Glutamatergic neuron (in vitro differentiated cells): ENCODE measurements at regions not wholly inside any gene's neighbourhood (a gene's known extent, or its start where the extent isn't known, plus 50 kb on each side); places are given as distances from the start of the nearest gene placed in this dataset.

Experiments
- DNase-seq: peaks from one replicate; pipeline ENCODE4 v3.0.0; 2022
- H3K27ac Mint-ChIP-seq: one replicate; pipeline ENCODE4 v1.8.0; 2020; ENCODE audit warnings: mild to moderate bottlenecking, mixed read lengths, inconsistent platforms; ENCODE audit not compliant: unreplicated experiment
- H3K27me3 Mint-ChIP-seq: one replicate; pipeline ENCODE4 v1.8.0; 2020; ENCODE audit warnings: mild to moderate bottlenecking, moderate library complexity, mixed read lengths, inconsistent platforms; ENCODE audit not compliant: unreplicated experiment
- H3K36me3 Mint-ChIP-seq: one replicate; pipeline ENCODE4 v1.8.0; 2020; ENCODE audit warnings: mild to moderate bottlenecking, mixed read lengths, inconsistent platforms; ENCODE audit not compliant: unreplicated experiment
- H3K4me1 Mint-ChIP-seq: one replicate; pipeline ENCODE4 v1.8.0; 2020; ENCODE audit warnings: mild to moderate bottlenecking, low read depth, mixed read lengths, inconsistent platforms; ENCODE audit not compliant: unreplicated experiment
- H3K4me3 Mint-ChIP-seq: one replicate; pipeline ENCODE4 v1.8.0; 2020; ENCODE audit warnings: mild to moderate bottlenecking, mixed read lengths, inconsistent platforms; ENCODE audit not compliant: unreplicated experiment
- H3K9me3 Mint-ChIP-seq: one replicate; pipeline ENCODE4 v1.8.0; 2020; ENCODE audit warnings: mild to moderate bottlenecking, moderate library complexity, mixed read lengths, inconsistent platforms; ENCODE audit not compliant: unreplicated experiment
- TF ChIP-seq, protein P1 (sequence below): fragments of 200-600 bp; sonication (generic); IDR thresholded peaks from one replicate; pipeline ENCODE4 v1.5.0; 2021; ENCODE audit not compliant: partially characterized antibody, unreplicated experiment

- Mint-ChIP-seq H3K27me3 (no peaks in the 10 kb centered on the region), H3K36me3 (no peaks in the 10 kb centered on the region), H3K9me3 (no peaks in the 10 kb centered on the region), H3K27ac (no peak overlapping the region), H3K4me3 (no peak overlapping the region), H3K4me1 (no peaks in the 10 kb centered on the region)
- DNase-seq, result no peak
- TF ChIP-seq, protein P1, sequence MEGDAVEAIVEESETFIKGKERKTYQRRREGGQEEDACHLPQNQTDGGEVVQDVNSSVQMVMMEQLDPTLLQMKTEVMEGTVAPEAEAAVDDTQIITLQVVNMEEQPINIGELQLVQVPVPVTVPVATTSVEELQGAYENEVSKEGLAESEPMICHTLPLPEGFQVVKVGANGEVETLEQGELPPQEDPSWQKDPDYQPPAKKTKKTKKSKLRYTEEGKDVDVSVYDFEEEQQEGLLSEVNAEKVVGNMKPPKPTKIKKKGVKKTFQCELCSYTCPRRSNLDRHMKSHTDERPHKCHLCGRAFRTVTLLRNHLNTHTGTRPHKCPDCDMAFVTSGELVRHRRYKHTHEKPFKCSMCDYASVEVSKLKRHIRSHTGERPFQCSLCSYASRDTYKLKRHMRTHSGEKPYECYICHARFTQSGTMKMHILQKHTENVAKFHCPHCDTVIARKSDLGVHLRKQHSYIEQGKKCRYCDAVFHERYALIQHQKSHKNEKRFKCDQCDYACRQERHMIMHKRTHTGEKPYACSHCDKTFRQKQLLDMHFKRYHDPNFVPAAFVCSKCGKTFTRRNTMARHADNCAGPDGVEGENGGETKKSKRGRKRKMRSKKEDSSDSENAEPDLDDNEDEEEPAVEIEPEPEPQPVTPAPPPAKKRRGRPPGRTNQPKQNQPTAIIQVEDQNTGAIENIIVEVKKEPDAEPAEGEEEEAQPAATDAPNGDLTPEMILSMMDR, result no peak
These were observed 1082.0 kb upstream of the CNTN5 start for GRCh38 chr11:97938789-97939188.

DNA sequence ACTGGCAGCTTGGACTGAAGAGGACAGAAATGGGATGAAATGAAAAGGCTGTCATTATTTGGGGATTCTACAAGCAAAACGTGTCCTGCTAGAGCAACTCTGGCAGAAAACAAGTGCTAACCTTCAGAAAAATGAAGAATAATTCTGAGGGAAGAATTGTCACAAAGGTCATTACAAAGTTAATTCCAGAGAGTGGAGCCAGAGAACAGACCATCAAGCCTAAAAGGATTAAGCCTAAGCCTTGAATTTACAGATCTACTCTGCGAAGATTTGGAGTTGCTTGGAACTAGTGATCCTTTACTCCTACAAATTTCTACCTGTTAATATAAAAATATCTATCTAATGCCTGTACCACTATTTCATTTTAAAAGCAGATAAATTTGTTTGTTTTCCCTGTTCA is 1077.3 kb upstream of the CNTN5 start:
- H3K36me3 Mint-ChIP-seq, result no peaks in the 10 kb centered on the region
- no peaks in the 10 kb centered on the region for H3K4me1 Mint-ChIP-seq
- no peak overlapping the region for H3K27ac Mint-ChIP-seq
- no peaks in the 10 kb centered on the region for H3K9me3 Mint-ChIP-seq
- TF ChIP-seq, protein P1, result no peak
- no peak overlapping the region for H3K4me3 Mint-ChIP-seq
- DNase-seq, result no peak
- H3K27me3 Mint-ChIP-seq, result no peaks in the 10 kb centered on the region

GRCh38 chr11:97948793-97949192 is 1072.0 kb upstream of the CNTN5 start:
- Mint-ChIP-seq H3K4me1 (no peaks in the 10 kb centered on the region), H3K4me3 (no peak overlapping the region), H3K27me3 (peaks cover 2% of the 10 kb centered on the region), H3K27ac (no peak overlapping the region), H3K9me3 (peaks cover 4% of the 10 kb centered on the region), H3K36me3 (no peaks in the 10 kb centered on the region)
- TF ChIP-seq, protein P1, result no peak
- DNase-seq, result no peak

DNA sequence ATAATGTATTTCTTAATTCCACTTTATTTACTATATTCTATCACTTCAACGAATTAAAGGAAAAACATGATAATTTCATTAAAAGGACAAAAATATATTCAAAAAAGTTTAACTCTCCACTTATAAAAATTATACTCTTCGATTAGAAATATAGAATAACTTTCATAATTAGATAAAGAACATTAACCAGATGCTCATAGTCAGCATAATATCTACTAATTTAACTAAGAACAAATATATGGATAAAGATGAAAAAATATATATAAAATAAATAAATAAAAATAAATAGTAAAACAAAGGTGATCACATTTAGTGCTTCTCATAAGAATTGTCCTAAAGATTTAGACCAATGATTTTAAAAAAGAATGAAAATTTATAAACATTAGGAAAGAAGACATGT is 1065.2 kb upstream of the CNTN5 start:
- Mint-ChIP-seq H3K9me3 (peaks cover 3% of the 10 kb centered on the region), H3K4me1 (no peaks in the 10 kb centered on the region), H3K27me3 (no peaks in the 10 kb centered on the region), H3K36me3 (no peaks in the 10 kb centered on the region), H3K27ac (no peak overlapping the region), H3K4me3 (no peak overlapping the region)
- TF ChIP-seq, protein P1, result no peak
- DNase-seq, result no peak

DNA sequence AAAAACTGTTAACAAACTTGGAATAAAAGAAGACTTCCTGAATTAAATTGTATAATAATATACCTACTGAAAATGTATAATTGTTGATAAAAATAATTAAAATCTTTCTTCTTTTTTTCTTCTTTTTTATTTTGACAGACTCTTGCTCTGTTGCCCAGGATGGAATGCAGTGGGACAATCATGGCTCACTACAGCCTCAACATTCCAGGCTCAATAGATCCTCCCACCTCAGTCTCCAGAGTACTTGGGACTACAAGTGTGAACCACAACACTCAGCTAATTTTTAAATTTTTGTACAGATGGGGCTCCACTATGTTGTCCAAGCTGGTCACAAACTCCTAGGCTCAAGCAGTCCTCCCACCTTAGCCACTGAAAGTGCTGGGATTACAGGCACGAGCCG is 1063.8 kb upstream of the CNTN5 start:
- DNase-seq, result no peak
- no peak overlapping the region for H3K27ac Mint-ChIP-seq
- TF ChIP-seq, protein P1, result no peak
- no peaks in the 10 kb centered on the region for H3K4me1 Mint-ChIP-seq
- H3K36me3 Mint-ChIP-seq, result no peaks in the 10 kb centered on the region
- H3K9me3 Mint-ChIP-seq, result no peaks in the 10 kb centered on the region
- H3K4me3 Mint-ChIP-seq, result no peak overlapping the region
- H3K27me3 Mint-ChIP-seq, result no peaks in the 10 kb centered on the region
